NCI-H2227 (cell line): ENCODE measurements at regions not wholly inside any gene's neighbourhood (a gene's known extent, or its start where the extent isn't known, plus 50 kb on each side); places are given as distances from the start of the nearest gene placed in this dataset.
"Not testable (repeated sequence)": the region's sequence is repeated elsewhere in the genome, so short reads cannot be mapped to it uniquely, and the experiment has no call there.

ENCODE experiments used
- DNase-seq: peaks from one replicate; lab custom pipeline; 2025; ENCODE audit not compliant: unreplicated experiment; lab: John Stamatoyannopoulos, UW

DNA sequence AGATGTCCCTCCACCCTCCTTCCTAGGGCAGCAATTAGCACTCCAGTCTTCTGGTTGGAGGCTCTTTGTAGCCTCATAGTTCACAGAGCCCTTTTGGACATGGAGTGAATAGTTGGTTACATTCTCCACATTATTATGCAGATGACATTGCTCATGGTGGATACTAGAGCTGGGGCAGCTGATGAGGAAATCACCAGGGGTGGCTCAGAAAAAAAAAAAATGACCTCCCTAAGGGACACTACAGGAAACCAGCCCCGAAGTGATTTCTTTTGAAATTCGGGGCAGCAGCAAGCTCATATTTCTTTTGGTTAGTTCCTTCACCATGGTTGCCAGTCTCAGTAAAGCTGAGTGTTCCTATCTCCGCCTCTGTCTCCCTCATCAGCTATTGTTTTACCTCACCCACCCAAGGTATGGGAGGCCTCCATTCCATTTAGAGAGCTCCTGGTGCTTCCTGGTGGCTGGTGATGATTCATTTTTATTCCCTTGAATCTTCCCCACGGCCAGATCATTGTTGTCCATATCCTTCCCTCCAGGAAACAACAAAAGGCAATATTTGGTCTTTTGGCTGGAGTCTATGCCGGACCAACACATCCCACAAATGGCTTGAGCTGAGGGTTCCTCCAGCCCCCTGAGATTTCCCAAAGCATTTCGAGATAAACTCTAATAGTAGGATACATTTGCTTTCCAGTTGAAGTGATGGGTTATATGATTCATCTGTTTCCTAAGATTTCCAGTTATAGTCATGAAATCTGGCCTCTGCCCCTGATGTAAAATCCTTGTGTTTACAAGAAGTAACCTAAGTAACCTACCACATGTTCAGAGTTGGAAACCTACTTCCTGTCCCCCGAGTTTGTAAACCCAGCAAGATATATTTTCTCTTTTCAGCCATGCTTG lies 56.2 kb upstream of the NID2 start:
- no peak for DNase-seq

DNA sequence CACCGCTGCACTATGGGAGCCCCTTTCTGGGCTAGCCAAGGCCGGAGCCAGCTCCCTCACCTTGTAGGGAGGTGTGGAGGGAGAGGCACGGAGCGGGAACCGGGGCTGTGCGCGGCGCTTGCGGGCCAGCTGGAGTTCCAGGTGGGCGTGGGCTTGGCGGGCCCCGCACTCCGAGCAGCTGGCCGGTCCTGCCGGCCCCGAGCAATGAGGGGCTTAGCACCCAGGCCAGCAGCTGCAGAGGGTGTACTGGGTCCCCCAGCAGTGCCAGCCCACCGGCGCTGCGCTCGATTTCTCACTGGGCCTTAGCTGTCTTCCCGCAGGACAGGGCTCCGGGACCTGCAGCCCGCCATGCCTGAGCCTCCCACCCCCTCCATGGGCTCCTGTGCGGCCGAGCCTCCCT lies 53.3 kb upstream of the NID2 start:
- DNase-seq = not testable (repeated sequence)

DNA sequence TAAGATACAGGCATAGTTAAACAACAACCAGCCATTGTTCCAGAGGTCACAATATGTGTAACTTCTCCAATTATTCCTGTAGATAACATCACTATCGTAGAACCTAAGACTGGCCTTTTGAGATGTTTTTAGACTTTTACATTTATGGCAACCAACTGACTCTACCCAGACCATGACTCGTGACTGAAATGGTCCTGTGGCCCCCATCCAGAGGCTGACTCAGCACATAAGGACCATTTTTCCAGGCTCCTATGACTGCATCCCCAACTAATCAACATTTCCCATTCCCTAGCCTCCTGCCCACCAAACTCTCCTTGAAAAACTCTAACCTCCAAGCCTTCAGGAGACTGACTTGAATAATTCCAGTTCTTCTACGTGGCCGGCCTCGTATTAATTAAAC lies 52.6 kb upstream of the NID2 start:
- DNase-seq = no peak

DNA sequence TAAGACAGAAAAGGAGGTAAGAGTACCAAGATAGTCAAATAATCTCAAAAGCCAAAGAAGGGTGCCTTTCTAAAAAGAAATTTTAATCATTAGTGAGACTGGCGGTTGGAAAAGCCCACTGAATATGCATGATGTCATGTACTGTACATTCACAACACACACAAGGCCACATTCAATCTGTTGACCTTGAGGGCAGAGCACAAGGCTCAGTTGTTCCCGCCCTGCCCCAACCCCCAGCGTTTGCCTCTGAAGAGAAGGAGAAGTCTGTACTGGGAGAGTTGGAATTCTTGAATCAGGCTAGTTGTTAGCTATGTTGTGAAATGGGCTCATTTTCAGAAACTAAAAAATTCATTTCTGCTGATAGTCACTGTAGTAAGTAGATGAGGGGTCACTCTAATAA lies 50.2 kb upstream of the NID2 start:
- no peak for DNase-seq
